Spleen (tissue), 7 donors: ENCODE measurements at regions not wholly inside any gene's neighbourhood (a gene's known extent, or its start where the extent isn't known, plus 50 kb on each side); places are given as distances from the start of the nearest gene placed in this dataset.

Source experiments
- CTCF ChIP-seq, 11 experiments: fragments of 200-600 bp in 7 of 11; fragments of 450-650 bp in 4 of 11; sonication (generic) in 4 of 11; IDR thresholded peaks in 8 of 11; conservative IDR thresholded peaks in 3 of 11; 1 replicate in 7 of 11; 2 replicates in 4 of 11; pipeline versions ENCODE4 v1.4.0 to v1.8.0; 2016 to 2021; ENCODE audit warnings: antibody characterized with exemption in 11 of 11, inconsistent platforms in 4 of 11, mild to moderate bottlenecking in 1 of 11
- POLR2A ChIP-seq, 3 donors: fragments of 450-650 bp; IDR thresholded peaks; one replicate each; pipeline ENCODE4 v1.5.1; 2017; ENCODE audit warnings: antibody characterized with exemption in 3 of 3, mild to moderate bottlenecking in 1 of 3
- donor health status: DM: no; HTN: no; CAD: no; lungs with moderate emphysema.
- donor health status: DM: no; HTN: no; CAD: no.
- donor health status: DM: no; HTN: no; CAD: no.

GRCh38 chr20:40489886-40490285 is 199.2 kb downstream of the MAFB start:
- TF ChIP-seq CTCF (IDR thresholded peaks at IDR 0.05 in 8 of 11, conservative IDR thresholded peaks at IDR 0.05 in 3 of 11), result no peak
- no peak for TF ChIP-seq POLR2A (IDR thresholded peaks at IDR 0.05)
